DMS 273 (cell line): ENCODE measurements at regions not wholly inside any gene's neighbourhood (a gene's known extent, or its start where the extent isn't known, plus 50 kb on each side); places are given as distances from the start of the nearest gene placed in this dataset.

Source experiments
- DNase-seq: peaks from one replicate; lab custom pipeline; 2025; ENCODE audit not compliant: unreplicated experiment; lab: John Stamatoyannopoulos, UW

DNA sequence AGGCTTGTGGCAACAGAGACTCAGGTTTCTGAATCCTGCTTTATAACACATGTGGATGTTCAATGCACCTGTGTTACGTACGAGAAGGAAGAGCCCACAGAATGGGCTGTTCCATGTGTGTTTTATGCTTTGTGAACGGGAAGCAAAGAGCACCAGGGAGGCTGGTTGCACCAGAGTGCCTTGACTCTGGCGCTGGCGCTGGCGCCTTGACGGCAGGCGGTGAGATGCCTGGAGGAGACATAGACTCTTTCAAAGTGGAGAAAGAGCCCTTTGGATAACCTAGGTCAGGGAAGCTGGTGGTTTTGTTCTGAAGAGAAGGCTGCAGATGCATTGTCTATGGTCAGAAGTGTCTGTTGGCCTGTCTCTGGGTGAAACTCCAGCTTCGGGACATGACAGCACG lies 80.2 kb upstream of the APCDD1 start:
- no peak for DNase-seq

DNA sequence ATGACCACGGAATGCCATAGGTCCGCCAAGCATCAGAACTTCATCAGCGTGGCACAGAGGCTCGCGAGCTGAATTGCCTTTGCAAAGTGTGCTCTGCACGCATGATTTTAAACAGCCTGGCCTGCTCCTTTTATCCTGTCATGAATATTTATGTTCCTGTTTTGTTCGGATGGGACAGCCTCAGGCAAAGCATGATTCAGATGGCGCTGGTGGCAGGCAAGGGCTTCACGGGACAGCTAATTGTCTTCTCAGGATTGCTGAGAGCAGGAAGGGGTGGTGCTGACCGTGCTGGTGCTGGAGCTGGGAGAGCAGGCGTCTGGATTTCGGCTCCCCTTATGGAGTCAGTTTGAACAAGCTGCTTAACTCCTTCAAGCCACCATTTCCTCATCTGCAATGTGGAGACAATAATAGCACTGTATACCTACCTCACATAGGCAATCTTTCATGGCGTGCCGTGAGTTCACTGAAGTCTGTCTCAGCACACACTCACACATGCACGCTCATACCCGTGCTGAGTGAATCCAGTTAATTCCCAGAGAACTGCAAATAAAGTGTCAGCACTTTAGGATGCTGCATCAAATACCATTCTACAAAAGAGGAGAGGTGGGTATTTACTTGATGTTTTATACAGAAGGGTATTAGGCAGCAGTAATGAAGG lies 79.7 kb upstream of the APCDD1 start:
- DNase-seq: no peak

DNA sequence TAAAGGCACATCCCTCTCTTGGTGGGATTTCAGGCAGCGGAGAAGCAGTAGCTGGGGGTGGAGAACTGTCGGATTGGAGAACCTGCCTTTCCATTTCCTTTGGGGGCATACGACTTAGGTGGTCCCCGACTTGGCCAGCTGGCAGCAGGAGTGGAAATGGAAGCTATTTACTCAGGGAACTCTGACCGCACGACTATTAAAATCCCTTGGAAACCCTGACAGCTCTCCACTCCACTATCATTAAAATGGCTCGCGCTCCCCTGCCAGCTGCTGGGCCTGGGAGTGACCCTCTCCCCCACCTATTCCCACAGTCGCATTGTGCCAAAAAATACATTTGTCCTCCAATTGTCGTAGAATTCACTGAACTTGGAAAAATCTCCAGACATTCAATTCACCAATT lies 77.7 kb upstream of the APCDD1 start:
- DNase-seq: no peak

DNA sequence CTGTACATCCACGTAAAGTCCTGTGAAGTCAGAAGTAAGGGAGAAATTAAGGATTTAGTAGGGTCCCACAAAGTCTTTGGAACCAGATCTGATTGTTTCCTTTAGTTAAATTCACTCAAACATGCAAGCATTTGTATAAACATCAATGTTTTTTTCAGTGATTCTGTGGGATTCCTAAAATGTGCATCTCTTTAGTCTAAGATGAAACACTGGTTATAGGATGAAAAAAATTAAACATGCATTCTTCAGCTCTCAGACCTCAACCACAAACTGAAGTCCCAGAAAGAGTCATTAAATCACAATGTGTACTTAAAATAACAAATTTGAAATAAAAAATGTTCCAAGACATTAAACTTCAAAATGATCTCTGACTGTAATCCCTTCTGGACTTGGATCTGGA lies 76.5 kb upstream of the APCDD1 start:
- DNase-seq: no peak

DNA sequence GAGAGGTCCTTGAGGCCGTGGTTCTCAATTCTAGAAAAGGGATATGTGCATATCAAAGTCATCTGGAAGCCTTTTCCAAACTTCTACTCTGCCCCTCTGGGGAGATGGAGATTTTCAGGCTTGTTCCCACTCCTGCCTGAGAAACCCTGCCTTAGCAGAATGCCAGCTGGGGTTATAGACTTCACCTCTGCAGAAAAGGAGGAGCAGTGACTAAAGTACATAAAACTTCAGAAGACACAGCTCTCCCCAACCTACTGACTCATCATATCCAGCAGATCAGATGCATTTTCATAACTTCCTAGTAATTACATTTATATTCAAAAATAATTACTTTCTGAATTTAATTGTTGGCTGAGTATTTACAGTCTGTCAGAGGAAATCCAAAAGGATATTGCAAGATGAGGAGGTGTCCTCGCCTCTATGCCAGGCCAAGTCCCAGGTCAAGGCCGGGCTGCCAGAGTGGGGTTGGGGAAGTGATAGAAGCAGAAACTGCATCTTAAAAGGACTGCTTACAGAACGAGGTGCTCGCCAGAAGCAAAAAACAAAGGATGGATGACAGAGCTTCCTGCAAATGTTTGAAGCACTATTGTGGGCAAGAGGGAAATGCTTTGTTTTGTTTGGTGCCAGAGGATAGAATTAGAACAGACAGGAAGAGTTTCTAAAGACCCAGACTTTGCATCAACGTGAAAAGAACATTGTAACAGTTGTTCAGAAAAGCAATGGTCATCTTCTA lies 75.6 kb upstream of the APCDD1 start:
- no peak for DNase-seq

DNA sequence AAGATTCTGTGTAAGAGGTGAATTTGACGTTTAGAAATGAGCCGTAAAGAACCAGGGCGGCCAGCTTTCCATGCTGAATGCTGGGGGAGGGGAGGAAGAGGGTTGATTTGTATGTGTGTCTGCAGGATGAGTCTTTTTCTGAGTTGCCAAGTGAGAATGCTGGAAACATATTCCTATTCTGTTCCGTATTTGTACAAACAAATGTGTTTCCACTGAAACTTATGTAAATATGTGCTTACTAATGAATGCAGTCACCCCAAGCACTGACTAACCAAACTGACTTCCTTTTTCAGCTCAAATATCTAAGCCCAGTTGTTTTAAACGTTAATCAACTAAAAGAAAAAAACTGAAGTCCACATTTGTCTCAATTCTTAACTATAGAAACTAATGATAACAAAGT lies 74.9 kb upstream of the APCDD1 start:
- DNase-seq: no peak

DNA sequence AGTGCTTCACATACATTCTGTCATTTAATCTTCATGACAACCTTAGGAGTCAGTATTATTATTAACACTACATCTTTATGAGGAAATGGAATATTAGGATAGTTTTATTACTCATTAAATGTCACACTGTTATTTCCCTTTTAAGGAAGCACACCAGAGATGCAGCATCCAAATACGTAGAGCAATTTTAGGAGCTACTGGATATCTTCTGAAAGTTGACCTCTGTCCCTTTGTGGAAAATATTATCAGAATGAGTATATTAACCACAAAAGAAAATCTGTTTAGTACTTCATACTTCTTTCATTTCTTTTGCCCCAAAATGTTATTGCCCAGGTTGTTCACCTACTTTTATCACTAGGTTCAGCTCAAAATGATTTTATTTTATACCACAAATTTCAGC lies 72.9 kb upstream of the APCDD1 start:
- no peak for DNase-seq

DNA sequence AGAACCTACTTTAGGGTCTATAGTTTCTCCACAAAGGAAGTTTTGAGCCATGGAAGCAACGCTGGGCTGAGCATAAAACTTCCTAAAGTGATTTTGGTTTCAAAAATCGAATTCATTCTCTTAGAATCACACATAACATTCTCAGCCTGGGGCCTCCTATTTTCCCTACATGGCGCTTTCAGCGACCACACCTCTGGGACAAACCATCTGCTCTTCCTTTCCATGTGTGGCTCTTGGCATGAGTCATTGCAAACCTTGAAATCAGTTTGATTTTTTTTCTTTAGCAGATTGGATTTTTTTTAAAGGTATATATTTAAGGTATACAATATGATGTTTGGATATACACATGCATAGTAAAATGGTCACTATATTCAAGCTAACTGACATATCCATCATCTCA lies 72.5 kb upstream of the APCDD1 start:
- DNase-seq: peak; percentile 68

DNA sequence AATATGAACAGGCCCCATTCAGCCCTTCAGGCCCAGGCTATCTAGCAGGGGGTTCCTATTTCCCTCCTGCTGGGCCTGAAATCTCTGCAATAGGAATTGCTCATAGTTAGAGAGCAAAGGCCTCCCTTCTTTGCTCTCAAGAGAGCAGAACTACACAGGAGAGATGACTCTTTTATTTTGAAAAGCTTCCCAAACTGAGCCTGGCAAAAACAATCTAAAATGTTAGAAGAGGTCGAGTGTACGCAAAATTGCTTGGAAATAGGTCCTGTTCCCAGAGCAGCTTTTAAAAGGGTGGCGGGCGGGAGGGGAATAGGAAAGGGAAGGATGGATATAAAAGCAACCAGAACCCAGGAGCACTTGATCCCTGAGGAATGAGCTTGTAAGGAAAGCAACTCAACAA lies 68.4 kb upstream of the APCDD1 start:
- no peak for DNase-seq

DNA sequence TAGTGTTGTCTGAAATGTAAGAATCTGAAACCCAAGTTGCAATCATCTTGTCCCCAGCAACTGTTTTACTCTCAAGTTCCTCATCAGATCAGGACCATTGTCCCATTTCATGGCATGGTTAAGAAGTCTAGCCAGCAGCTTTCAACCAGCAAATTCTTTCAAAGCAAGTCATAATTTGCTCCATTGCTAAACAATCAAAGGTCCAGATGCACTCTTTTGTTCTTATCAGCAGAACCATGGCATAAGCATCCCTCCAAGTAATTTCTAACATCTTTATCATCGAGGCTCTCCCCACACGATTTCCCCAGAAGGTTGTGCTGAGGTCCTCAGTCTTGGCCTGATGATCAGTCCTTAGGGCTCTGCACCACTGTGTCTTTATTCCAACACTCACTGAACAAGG lies 67.5 kb upstream of the APCDD1 start:
- DNase-seq: no peak

DNA sequence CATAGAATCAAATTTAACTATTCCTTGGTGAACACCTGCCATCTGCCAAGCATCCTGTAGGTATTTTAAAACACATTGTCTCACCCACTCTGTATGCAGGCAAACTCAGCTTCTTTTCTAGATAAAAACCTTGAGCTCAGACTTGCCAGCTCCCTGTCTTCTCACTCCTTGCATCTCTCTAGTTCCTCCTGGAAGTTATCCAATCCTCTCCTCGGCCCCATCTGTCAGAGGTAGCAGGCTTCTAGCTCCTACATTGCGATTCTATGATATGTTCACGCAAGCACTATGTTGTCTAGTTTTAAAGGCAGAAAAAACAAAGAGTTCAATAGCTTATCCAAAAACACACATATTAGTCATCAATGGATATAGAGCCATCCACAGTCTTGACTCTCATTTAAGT lies 67.0 kb upstream of the APCDD1 start:
- DNase-seq: peak; percentile 88

DNA sequence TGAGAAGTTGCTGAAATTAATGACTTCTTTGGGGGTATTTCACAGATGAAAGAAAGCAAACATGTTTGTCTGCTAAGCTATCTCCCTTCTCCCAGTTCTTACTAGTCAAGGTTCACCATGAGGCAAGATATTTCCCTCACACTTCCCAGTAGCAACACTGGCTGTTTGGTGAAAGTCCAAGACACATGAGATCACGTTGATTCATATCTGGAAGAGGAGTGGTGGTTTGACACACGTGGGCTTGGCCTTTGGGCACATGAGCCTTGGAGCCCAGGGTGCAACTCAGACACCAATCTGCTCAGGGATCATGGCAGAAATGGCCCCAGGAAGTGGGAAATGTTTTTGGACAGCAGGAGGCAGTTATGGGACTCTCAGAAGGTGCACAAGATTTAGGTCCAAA lies 66.1 kb upstream of the APCDD1 start:
- DNase-seq: no peak

DNA sequence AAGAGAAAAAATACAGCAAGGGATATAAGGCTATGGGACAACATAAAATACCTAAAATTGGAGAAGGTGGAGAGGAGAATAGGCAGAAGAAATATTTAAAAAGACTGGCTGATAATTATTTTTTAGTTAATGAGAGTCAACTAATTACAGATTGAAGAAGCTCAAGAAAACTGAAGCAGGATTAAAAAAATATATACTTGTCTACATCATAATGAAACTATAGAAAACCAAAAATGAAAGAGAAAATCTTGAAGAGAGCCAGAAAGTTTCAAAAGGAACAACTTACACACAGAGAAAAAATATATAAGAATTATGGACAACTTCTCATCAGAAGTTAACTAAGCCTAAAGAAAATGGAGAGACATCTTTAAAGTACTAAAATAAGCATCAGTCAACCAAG lies 62.9 kb upstream of the APCDD1 start:
- DNase-seq: no peak

DNA sequence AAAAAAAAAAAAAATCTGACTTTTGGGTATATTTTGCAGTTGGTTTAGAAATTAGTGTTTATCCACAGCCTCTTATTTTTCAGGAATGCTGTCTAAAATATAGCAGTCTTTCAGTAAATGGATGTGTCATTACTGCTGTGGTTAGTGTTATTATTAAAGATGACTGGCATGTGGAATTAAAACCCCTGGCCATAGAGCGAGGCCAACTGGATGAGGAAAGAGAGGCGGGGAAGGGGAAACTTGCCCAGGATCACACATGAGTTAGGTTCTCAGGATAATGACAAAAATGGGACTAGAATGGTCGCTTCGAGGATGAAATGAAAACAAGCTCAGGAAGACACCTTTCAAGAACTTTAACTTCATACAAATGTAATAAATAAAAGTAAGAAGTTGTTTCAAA lies 57.4 kb upstream of the APCDD1 start:
- DNase-seq: no peak

DNA sequence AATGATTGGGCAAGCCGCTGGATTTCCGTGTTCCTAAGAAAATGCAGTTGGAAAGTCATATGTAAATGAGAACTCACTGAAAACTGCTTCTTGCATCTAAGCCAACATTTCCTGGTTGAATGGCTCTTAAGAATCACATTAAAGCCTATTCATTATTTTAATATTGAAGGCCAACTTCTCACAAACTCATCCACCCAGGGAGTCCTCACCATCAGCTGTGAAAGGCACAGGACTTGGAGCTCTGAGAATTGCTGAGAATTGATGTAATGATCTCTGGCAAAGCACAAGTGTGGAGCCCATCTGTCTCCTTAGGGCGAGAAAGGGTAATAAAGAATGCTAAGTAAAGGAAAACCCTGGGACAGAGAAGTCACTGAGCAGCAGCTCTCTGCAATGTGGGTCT lies 55.9 kb upstream of the APCDD1 start:
- peak; percentile 83 for DNase-seq

DNA sequence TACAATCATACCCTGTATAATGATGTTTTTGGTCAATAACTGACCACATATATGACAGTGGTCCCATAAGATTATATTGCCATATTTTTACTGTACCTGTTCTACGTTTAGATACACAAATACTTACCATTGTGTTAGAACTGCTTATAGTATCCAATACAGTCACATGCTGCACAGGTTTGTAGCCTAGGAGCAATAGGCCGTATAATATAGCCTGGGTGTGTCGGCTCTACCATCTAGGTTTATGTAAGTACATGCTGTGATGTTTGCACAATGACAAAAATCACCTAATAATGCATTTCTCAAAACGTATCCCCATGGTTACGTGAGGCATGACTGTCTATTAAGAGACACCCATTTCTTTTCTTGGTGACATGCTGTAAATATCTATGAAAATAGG lies 55.0 kb upstream of the APCDD1 start:
- no peak for DNase-seq

DNA sequence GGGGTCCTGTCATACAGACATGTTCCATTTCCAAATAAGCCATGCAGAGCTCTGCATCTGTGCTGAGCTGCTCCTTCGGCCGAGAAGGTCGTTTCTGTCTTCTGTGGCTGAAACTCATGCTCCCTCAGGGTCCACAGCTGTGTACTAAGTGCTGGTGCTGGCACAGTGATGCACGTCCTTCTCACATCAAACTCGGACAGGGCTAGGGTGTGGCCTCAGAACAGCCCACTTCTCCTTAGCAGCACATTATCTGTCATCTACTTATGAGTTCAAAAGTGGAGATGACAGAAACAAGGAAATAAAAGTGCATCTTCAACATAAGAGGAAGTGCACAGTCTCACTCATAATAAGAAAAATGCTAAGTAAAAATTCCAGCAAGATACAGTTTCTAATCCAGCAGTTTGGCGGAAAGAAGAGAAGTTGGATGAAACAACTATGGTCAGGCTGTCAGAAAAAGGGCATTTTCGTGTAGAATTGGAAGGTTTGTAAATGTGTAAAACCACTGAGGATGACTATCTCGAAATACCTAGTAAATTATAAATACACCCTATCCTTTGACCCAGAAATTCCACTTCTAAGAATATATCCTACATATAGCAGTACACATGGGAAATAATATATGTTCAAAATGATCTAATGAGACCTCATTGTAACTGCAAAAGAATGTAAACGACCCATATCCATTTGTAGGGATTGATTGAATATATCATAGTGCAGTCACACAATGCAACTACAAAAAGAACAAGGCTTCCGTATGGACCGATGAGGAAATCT lies 53.7 kb upstream of the APCDD1 start:
- no peak for DNase-seq

DNA sequence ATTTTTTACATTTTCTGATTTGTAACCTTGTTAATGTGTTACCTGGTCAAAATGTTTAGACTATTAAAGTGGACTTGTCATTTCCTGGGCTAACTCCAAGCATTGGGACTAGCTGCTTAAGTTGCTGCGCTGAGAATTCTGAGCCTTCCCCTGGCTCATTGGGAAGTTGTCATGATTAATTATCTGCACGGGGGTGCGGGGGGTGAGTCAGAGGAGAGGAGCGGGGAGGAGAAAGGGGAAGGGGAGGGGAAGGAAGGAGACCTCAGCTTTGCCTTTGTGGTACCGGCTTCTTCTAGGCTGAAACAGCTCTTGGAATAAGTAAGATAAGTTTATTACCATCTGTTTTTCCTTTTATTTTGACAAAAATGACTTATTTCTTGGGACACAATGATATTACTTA lies 52.9 kb upstream of the APCDD1 start:
- DNase-seq: no peak

DNA sequence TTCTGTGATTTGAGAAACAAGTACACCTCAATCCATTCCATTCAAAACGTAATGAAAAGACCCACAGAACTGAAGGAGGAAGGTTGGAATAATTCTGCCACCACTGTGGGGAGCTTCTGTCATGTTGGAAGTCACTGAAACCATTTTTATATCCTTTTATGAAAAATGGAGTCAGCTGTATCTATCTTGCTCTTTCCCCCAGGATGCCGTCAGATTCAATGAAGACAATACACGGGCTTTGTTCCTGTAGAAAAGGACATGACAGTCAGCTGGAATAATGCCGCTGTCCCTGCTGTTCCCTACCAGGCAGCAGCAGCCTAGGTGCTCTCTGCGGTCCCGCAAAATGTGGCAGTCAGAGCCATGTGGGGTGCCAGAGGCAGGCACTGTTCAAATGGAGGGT lies 52.5 kb upstream of the APCDD1 start:
- DNase-seq: no peak

DNA sequence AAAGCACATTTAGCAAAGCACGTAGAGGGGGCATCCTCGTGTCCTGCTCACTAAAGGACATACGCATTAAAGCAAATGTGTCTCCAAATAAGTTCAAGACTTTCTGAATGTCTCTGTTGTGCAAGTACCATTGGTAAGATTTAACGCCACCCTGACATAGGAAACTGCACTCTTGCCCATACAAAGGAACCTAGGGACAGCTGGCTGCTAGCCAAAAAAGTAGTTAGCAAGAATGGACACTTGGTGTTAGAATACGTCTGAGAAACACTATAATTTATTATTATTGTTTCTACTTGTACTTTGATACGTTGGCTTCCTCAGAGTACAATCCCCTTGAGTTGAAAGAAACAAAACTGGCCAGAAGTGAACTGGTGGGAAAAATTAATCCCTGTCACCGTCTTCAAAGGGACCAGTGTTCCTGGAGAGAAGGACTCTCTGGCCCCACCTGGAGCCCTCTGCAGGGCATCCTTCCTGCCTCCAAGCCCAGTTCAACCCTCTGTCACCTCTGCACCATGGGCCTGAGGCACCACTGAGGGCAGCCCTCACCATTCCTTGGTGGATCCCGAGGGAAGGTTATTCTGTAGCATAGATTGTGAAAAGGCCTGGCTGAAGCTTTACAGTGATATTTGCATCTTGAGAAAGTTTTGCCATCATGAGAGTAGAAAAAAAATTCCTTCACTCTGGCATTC lies 51.4 kb upstream of the APCDD1 start:
- no peak for DNase-seq

DNA sequence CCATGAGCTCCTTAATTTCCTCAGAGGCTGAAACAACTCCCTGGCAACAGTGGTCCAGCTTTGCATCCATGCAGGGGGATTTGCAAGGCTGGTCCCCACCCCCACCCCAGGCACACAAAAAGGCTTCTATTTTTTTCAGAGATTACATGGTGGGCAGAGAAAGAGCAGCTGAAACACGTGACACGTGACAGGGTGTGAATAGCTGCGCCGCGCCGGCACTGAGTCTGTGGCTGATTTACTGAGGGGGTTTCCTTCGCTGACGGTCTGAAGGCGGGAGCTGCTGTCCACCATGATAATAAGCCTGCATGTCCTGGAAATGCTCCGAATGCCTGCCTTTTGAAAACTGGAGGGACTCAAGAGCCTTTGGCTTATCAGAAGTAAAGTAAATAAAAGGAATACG lies 50.7 kb upstream of the APCDD1 start:
- DNase-seq: no peak

DNA sequence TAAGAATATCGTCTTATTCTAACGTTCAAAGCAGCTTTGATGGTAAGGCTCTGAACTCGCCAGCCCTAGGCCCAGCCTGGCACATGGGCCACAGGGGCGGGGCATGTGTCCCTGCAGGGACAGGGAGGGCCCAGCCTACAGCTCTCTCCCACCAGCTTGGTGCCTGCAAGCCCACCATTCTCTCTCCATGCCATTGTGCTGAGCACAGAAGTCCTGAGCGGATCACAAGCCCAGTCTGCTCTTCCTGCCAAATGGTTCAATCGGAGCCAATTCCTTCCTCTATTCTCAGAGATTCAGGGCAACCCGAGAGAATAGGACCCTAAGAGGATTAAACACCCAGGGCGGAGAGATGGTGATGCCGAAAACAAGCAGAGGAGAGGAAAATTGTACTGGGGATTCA lies 50.3 kb upstream of the APCDD1 start:
- no peak for DNase-seq
